ENCODE measurements at regions not wholly inside any gene's neighbourhood (a gene's known extent, or its start where the extent isn't known, plus 50 kb on each side); places are given as distances from the start of the nearest gene placed in this dataset.

DNA sequence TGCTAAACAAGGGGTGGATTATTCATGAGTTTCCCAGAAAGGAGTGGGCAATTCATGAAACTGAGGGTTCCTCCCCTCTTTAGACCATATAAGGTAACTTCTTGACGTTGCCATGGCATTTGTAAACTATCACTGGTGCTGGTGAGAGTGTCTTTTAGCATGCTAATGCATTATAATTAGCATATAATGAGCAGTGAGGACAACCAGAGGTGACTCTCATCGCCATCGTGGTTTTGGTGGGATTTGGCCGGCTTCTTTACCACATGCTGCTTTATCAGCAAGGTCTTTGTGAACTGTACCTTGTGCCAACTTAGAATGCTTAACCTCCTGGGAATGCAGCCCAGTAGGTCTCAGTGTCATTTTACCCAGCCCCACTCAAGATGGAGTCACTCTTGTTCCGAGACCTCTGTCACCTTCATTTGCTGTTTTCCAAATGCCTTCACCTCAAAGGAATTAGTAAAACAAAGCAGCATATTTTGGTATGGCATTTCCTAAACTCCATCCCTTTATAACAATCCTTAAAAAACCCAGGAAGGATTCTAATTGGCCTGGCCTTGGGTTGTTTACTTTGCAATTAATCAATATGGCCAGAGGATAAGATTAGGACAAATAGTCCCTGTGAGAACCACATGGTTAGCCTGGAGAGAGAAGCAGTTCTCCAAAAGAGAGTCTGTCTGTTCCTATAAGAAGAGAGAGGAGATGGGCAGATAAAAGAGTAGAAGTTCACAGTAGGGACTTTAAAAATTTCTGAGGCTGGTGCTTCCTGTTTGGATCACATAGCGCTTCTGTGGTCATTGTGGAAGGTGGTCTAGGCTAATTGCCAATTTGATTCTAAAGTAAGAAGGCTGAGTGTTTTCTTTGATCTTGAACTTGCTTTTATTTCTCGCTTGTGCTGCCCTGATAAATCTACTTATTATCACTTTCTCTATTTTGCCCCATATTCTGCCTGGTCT, 155.2 kb upstream of the EOMES start:
- no peak for TF ChIP-seq CTCF (IDR thresholded peaks at IDR 0.05)
- TF ChIP-seq EZH2 (IDR thresholded peaks at IDR 0.05) = no peak
